ENCODE measurements at regions not wholly inside any gene's neighbourhood (a gene's known extent, or its start where the extent isn't known, plus 50 kb on each side); places are given as distances from the start of the nearest gene placed in this dataset.

GRCh38 chr11:15886866-15887265 is 469.5 kb downstream of the SOX6 start:
- FAIRE-seq (no peak), DNase-seq (no peak)
- Histone ChIP-seq H3K27ac (ENCODE audit: low read depth in 1 of 3, low read length in 2 of 3) (no peak overlapping the region), H3K9me3 (ENCODE audit: control insufficient read depth in 2 of 2, insufficient read depth in 1 of 2, low read depth in 1 of 2, low read length in 1 of 2) (no peaks in the 10 kb centered on the region), H3K4me1 (ENCODE audit: control insufficient read depth in 3 of 3, insufficient read depth in 2 of 3, low read depth in 1 of 3, low read length in 2 of 3) (peaks cover 0 to 5% (median 0%) of the 10 kb centered on the region in 3 donors), H3K36me3 (ENCODE audit: control insufficient read depth in 3 of 3, insufficient read depth in 2 of 3, low read depth in 1 of 3, low read length in 3 of 3) (no peaks in the 10 kb centered on the region), H3K4me3 (ENCODE audit: low read depth in 1 of 3, low read length in 3 of 3) (no peak overlapping the region), H3K27me3 (ENCODE audit: control insufficient read depth in 3 of 3, insufficient read depth in 3 of 3, low read length in 3 of 3) (no peaks in the 10 kb centered on the region)
- 79 to 83% (median 80%) methylated on average over 5 of the region's 5 CpGs for WGBS, 3 donors

- Histone ChIP-seq H3K36me3 (ENCODE audit: control insufficient read depth in 3 of 3, insufficient read depth in 2 of 3, low read depth in 1 of 3, low read length in 3 of 3) (no peaks in the 10 kb centered on the region), H3K27me3 (ENCODE audit: control insufficient read depth in 3 of 3, insufficient read depth in 3 of 3, low read length in 3 of 3) (no peaks in the 10 kb centered on the region), H3K27ac (ENCODE audit: low read depth in 1 of 3, low read length in 2 of 3) (no peak overlapping the region), H3K4me3 (ENCODE audit: low read depth in 1 of 3, low read length in 3 of 3) (no peak overlapping the region), H3K4me1 (ENCODE audit: control insufficient read depth in 3 of 3, insufficient read depth in 2 of 3, low read depth in 1 of 3, low read length in 2 of 3) (peaks cover 0 to 5% (median 0%) of the 10 kb centered on the region in 3 donors), H3K9me3 (ENCODE audit: control insufficient read depth in 2 of 2, insufficient read depth in 1 of 2, low read depth in 1 of 2, low read length in 1 of 2) (no peaks in the 10 kb centered on the region)
- 62 to 66% (median 63%) methylated on average over 2 of the region's 2 CpGs for WGBS, 3 donors
- DNase-seq = no peak
- FAIRE-seq = no peak
Observed at GRCh38 chr11:15888556-15889345, 467.6 kb downstream of the SOX6 start.

DNA sequence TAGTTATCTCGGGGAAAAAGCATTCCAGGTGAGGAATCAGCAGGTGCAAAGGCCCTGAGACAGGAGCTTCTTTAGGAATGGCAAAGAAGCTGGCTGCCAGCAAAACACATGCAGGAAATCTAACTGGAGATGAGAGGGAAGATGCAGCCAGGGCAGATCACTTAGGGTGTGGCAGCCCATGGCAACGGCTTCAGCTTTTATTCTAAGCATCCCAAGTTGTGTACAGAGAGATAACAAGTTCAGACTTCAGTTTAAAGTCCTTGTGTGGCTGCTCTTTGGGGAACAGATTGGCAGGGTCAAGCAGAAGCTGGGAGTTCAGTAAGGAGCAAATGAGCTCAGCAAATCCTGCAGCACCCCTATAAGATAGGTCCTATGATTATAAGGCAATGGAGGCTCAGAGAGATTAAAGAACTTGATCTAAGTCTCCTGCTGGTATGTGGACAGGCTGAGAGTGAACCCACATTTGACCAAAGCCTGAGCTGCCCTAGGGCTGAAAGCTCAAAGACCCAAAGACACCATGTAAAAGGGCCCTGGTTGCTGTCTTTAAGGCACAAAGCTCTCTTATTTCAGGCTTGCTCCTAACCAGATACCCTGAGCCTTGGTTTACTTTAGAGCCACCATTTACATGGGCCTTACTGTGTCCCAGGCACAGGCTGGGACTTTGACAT is 466.8 kb downstream of the SOX6 start:
- Histone ChIP-seq H3K4me1 (ENCODE audit: control insufficient read depth in 3 of 3, insufficient read depth in 2 of 3, low read depth in 1 of 3, low read length in 2 of 3) (peaks cover 0 to 5% (median 0%) of the 10 kb centered on the region in 3 donors), H3K27me3 (ENCODE audit: control insufficient read depth in 3 of 3, insufficient read depth in 3 of 3, low read length in 3 of 3) (no peaks in the 10 kb centered on the region), H3K27ac (ENCODE audit: low read depth in 1 of 3, low read length in 2 of 3) (no peak overlapping the region), H3K4me3 (ENCODE audit: low read depth in 1 of 3, low read length in 3 of 3) (no peak overlapping the region), H3K9me3 (ENCODE audit: control insufficient read depth in 2 of 2, insufficient read depth in 1 of 2, low read depth in 1 of 2, low read length in 1 of 2) (no peaks in the 10 kb centered on the region), H3K36me3 (ENCODE audit: control insufficient read depth in 3 of 3, insufficient read depth in 2 of 3, low read depth in 1 of 3, low read length in 3 of 3) (no peaks in the 10 kb centered on the region)
- DNase-seq = peak; percentile 22 to 35
- WGBS, 3 donors = 38 to 52% (median 42%) methylated on average over 2 of the region's 2 CpGs
- FAIRE-seq = no peak

DNA sequence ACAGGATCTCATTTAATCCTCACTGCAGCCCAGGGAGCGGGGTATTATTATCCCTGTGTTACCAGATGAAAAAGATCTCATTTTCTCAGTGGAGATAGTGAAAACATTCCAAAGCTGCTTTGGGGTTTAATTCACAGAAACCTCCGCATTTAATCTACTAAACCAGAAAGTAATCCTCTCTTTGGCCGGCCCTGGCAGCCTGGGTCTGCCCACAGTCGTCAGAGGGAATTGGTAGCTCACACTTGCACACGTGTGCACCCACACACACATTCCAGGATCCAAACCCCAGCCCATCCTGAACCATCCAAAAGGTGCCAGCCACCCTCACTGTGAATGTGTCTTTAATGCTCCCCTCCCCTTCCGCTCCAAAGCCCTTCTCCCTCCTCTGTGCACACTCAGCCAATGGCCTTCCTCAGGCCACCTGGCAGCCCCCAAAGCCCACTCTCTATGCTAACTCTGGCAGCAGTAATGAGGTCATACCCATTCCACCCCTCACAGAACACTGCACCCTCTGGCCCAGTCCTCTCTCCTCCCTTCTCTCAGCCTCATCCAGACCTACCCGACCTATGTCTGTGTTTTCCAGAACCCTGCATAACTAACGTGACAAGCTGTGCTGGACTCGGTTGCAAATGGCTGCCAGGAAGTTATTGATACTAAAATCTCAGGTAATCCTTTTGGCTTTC is 466.2 kb downstream of the SOX6 start:
- no peak for FAIRE-seq
- H3K4me1 ChIP-seq (ENCODE audit: control insufficient read depth in 3 of 3, insufficient read depth in 2 of 3, low read depth in 1 of 3, low read length in 2 of 3) = no peaks in the 10 kb centered on the region
- WGBS, 3 donors = 77 to 81% (median 81%) methylated on average over 9 of the region's 9 CpGs
- H3K36me3 ChIP-seq (ENCODE audit: control insufficient read depth in 3 of 3, insufficient read depth in 2 of 3, low read depth in 1 of 3, low read length in 3 of 3) = no peaks in the 10 kb centered on the region
- no peak overlapping the region for H3K4me3 ChIP-seq (ENCODE audit: low read depth in 1 of 3, low read length in 3 of 3)
- H3K9me3 ChIP-seq (ENCODE audit: control insufficient read depth in 2 of 2, insufficient read depth in 1 of 2, low read depth in 1 of 2, low read length in 1 of 2) = no peaks in the 10 kb centered on the region
- H3K27me3 ChIP-seq (ENCODE audit: control insufficient read depth in 3 of 3, insufficient read depth in 3 of 3, low read length in 3 of 3) = no peaks in the 10 kb centered on the region
- no peak overlapping the region for H3K27ac ChIP-seq (ENCODE audit: low read depth in 1 of 3, low read length in 2 of 3)
- DNase-seq = no peak

GRCh38 chr11:15893080-15893492 is 463.3 kb downstream of the SOX6 start:
- no peaks in the 10 kb centered on the region for H3K9me3 ChIP-seq (ENCODE audit: control insufficient read depth in 2 of 2, insufficient read depth in 1 of 2, low read depth in 1 of 2, low read length in 1 of 2)
- H3K4me3 ChIP-seq (ENCODE audit: low read depth in 1 of 3, low read length in 3 of 3) = no peak overlapping the region
- peak in 1 of 2 donors; percentile 29 for DNase-seq
- no peaks in the 10 kb centered on the region for H3K27me3 ChIP-seq (ENCODE audit: control insufficient read depth in 3 of 3, insufficient read depth in 3 of 3, low read length in 3 of 3)
- H3K4me1 ChIP-seq (ENCODE audit: control insufficient read depth in 3 of 3, insufficient read depth in 2 of 3, low read depth in 1 of 3, low read length in 2 of 3) = no peaks in the 10 kb centered on the region
- no peak for FAIRE-seq
- H3K36me3 ChIP-seq (ENCODE audit: control insufficient read depth in 3 of 3, insufficient read depth in 2 of 3, low read depth in 1 of 3, low read length in 3 of 3) = no peaks in the 10 kb centered on the region
- 32 to 47% (median 46%) methylated on average over 3 of the region's 3 CpGs for WGBS, 3 donors
- H3K27ac ChIP-seq (ENCODE audit: low read depth in 1 of 3, low read length in 2 of 3) = no peak overlapping the region

DNA sequence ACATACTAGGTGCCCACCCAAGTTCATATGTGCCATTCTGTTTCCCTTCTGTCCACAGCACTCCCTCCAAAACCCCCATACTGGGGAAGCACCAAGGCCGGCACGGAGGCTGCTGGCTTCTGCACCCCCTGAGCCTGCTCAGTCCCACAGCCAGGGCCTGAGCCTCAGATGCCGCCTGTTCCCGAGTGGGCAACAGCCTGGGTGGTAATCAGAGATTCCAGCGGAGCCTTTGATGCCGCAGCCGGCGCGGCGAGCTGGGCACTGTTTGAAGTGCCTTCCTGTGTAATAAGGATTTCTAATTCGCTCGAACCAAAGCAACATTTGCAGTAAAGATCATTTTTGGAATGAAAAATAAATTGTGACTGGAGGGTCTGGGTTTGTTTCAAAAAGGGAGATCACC is 460.3 kb downstream of the SOX6 start:
- Histone ChIP-seq H3K4me3 (ENCODE audit: low read depth in 1 of 3, low read length in 3 of 3) (no peak overlapping the region), H3K36me3 (ENCODE audit: control insufficient read depth in 3 of 3, insufficient read depth in 2 of 3, low read depth in 1 of 3, low read length in 3 of 3) (no peaks in the 10 kb centered on the region), H3K27ac (ENCODE audit: low read depth in 1 of 3, low read length in 2 of 3) (no peak overlapping the region), H3K27me3 (ENCODE audit: control insufficient read depth in 3 of 3, insufficient read depth in 3 of 3, low read length in 3 of 3) (no peaks in the 10 kb centered on the region), H3K9me3 (ENCODE audit: control insufficient read depth in 2 of 2, insufficient read depth in 1 of 2, low read depth in 1 of 2, low read length in 1 of 2) (no peaks in the 10 kb centered on the region), H3K4me1 (ENCODE audit: control insufficient read depth in 3 of 3, insufficient read depth in 2 of 3, low read depth in 1 of 3, low read length in 2 of 3) (no peaks in the 10 kb centered on the region)
- 92 to 94% (median 94%) methylated on average over 12 of the region's 12 CpGs for WGBS, 3 donors
- DNase-seq (no peak), FAIRE-seq (no peak)

DNA sequence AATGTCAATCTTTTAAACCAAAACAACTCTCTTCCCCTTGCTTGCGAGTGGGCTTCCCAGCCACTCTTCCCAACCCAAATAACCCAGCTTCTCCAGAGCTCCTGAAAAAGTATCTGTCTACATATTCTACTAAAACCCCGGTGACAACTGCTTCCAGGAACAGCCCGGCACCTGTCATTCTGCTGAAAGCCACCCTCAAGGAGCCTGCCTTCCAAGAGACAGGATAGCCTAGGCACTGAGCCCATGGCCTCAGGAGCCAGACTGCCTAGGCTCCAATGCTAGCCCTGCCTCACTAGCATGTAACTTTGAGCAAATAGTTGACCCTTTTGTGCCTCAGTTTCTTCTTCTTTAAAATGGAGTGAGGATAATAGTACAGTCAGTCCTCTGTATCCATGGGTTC is 459.8 kb downstream of the SOX6 start:
- Histone ChIP-seq H3K9me3 (ENCODE audit: control insufficient read depth in 2 of 2, insufficient read depth in 1 of 2, low read depth in 1 of 2, low read length in 1 of 2) (no peaks in the 10 kb centered on the region), H3K27me3 (ENCODE audit: control insufficient read depth in 3 of 3, insufficient read depth in 3 of 3, low read length in 3 of 3) (no peaks in the 10 kb centered on the region), H3K4me3 (ENCODE audit: low read depth in 1 of 3, low read length in 3 of 3) (no peak overlapping the region), H3K4me1 (ENCODE audit: control insufficient read depth in 3 of 3, insufficient read depth in 2 of 3, low read depth in 1 of 3, low read length in 2 of 3) (peaks cover 0 to 3% (median 0%) of the 10 kb centered on the region in 3 donors), H3K27ac (ENCODE audit: low read depth in 1 of 3, low read length in 2 of 3) (no peak overlapping the region), H3K36me3 (ENCODE audit: control insufficient read depth in 3 of 3, insufficient read depth in 2 of 3, low read depth in 1 of 3, low read length in 3 of 3) (no peaks in the 10 kb centered on the region)
- no peak for FAIRE-seq
- no peak for DNase-seq
- 85 to 91% (median 86%) methylated on average over 3 of the region's 3 CpGs for WGBS, 3 donors

DNA sequence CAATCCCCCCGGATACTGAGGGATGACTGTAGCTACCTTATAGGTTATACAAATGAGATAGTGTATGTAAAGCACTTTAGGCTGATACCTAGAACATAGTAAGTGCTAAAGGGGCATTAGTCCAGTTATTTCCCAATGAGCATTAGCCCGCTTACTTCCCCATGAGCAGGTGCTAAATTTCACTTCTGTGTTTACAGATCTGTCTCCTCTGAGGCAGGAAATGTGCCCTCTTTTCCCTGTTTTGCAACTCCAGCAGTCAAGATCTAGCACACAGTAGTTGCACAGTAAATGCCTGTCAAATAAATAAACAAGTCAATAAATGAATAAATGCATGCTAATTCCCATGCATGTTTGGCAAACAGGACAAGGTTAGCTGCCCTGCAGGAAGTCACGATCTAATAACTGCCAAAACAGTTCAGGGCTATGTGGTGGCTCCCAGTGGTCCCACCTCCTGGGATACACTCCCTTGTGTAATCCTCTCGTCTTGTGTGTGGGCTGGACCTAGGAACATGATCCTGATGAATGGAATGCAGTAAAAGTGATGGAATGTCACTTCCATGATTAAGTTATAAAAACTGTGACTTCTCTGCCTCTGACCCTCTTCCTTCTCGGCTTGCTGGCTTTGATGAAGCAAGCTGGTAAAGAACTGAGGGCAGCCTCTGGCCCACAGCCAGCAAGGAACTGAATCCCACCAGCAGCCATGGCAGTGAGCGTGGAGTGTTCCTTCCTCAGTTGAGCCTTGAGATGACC is 459.0 kb downstream of the SOX6 start:
- Histone ChIP-seq H3K27ac (ENCODE audit: low read depth in 1 of 3, low read length in 2 of 3) (no peak overlapping the region), H3K4me1 (ENCODE audit: control insufficient read depth in 3 of 3, insufficient read depth in 2 of 3, low read depth in 1 of 3, low read length in 2 of 3) (peaks cover 0 to 7% (median 0%) of the 10 kb centered on the region in 3 donors), H3K36me3 (ENCODE audit: control insufficient read depth in 3 of 3, insufficient read depth in 2 of 3, low read depth in 1 of 3, low read length in 3 of 3) (no peaks in the 10 kb centered on the region), H3K27me3 (ENCODE audit: control insufficient read depth in 3 of 3, insufficient read depth in 3 of 3, low read length in 3 of 3) (no peaks in the 10 kb centered on the region), H3K4me3 (ENCODE audit: low read depth in 1 of 3, low read length in 3 of 3) (no peak overlapping the region), H3K9me3 (ENCODE audit: control insufficient read depth in 2 of 2, insufficient read depth in 1 of 2, low read depth in 1 of 2, low read length in 1 of 2) (no peaks in the 10 kb centered on the region)
- DNase-seq = no peak
- WGBS, 3 donors = 62 to 77% (median 70%) methylated on average over 6 of the region's 6 CpGs
- no peak for FAIRE-seq

Measured in small intestine (tissue), 7 donors.